ENCODE measurements at regions not wholly inside any gene's neighbourhood (a gene's known extent, or its start where the extent isn't known, plus 50 kb on each side); places are given as distances from the start of the nearest gene placed in this dataset.
"Not testable (repeated sequence)": the region's sequence is repeated elsewhere in the genome, so short reads cannot be mapped to it uniquely, and the experiment has no call there.

- TF ChIP-seq, protein P1, sequence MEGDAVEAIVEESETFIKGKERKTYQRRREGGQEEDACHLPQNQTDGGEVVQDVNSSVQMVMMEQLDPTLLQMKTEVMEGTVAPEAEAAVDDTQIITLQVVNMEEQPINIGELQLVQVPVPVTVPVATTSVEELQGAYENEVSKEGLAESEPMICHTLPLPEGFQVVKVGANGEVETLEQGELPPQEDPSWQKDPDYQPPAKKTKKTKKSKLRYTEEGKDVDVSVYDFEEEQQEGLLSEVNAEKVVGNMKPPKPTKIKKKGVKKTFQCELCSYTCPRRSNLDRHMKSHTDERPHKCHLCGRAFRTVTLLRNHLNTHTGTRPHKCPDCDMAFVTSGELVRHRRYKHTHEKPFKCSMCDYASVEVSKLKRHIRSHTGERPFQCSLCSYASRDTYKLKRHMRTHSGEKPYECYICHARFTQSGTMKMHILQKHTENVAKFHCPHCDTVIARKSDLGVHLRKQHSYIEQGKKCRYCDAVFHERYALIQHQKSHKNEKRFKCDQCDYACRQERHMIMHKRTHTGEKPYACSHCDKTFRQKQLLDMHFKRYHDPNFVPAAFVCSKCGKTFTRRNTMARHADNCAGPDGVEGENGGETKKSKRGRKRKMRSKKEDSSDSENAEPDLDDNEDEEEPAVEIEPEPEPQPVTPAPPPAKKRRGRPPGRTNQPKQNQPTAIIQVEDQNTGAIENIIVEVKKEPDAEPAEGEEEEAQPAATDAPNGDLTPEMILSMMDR (conservative IDR thresholded peaks at IDR 0.05), result no peak
- no peak for TF ChIP-seq ZFX (IDR thresholded peaks at IDR 0.05)
- no peak overlapping the region for H3K27ac ChIP-seq
Measured at GRCh38 chr21:19490481-19490880, 1086.9 kb upstream of the TMPRSS15 start.

DNA sequence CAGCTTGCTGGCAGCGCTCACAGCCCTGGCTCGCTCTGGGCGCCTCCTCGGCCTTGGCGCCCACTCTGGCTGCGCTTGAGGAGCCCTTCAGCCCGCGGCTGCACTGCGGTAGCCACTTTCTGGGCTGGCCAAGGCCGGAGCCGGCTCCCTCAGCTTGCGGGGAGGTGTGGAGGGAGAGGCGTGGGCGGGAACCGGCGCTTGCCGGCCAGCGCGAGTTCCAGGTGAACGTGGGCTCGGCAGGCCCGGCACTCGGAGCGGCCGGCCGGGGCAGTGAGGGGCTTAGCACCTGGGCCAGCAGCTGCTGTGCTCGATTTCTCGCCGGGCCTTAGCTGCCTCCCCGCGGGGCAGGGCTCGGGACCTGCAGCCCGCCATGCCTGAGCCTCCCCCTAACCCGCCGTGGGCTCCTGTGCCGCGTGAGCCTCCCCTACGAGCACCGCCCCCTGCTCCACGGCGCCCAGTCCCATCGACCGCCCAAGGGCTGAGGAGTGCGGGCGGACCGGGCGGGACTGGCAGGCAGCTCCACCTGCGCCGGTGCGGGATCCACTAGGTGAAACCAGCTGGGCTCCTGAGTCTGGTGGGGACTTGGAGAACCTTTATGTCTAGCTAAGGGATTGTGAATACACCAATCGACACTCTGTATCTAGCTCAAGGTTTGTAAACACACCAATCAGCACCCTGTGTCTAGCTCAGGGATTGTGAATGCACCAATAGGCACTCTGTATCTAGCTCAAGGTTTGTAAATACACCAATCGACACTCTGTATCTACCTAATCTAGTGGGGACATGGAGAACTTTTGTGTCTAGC lies 1090.1 kb upstream of the TMPRSS15 start:
- not testable (repeated sequence) for H3K27ac ChIP-seq

DNA sequence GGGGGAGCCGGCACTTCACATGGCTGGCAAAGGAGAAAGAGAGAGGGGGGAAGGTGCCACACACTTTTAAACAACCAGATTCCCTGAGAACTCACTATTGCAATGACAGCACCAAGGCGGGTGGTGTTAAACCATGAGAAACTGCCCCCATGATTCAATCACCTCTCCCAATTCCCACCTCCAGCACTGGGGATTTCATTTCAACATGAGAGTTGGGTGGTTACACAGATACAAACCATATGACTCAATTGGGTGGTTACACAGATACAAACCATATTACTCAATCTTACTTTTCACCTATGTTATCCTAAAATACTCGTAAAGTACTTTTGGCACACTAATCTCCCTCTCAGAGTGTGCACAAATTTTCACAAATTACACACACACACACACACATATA lies 1097.5 kb upstream of the TMPRSS15 start:
- H3K27ac ChIP-seq, result no peak overlapping the region
- TF ChIP-seq, protein P1 (conservative IDR thresholded peaks at IDR 0.05), result no peak
- TF ChIP-seq ZFX (IDR thresholded peaks at IDR 0.05), result no peak

GRCh38 chr21:19507682-19508260 lies 1104.2 kb upstream of the TMPRSS15 start:
- TF ChIP-seq, protein P1 (conservative IDR thresholded peaks at IDR 0.05), result peak; percentile 64
- no peak for TF ChIP-seq ZFX (IDR thresholded peaks at IDR 0.05)
- no peak overlapping the region for H3K27ac ChIP-seq

GRCh38 chr21:19508442-19508841 lies 1104.9 kb upstream of the TMPRSS15 start:
- TF ChIP-seq ZFX (IDR thresholded peaks at IDR 0.05), result no peak
- TF ChIP-seq, protein P1 (conservative IDR thresholded peaks at IDR 0.05), result no peak
- H3K27ac ChIP-seq, result no peak overlapping the region

GRCh38 chr21:19508844-19509243 lies 1105.3 kb upstream of the TMPRSS15 start:
- TF ChIP-seq, protein P1 (conservative IDR thresholded peaks at IDR 0.05), result no peak
- no peak for TF ChIP-seq ZFX (IDR thresholded peaks at IDR 0.05)
- no peak overlapping the region for H3K27ac ChIP-seq

- TF ChIP-seq, protein P1 (conservative IDR thresholded peaks at IDR 0.05), result no peak
- TF ChIP-seq ZFX (IDR thresholded peaks at IDR 0.05), result no peak
- no peak overlapping the region for H3K27ac ChIP-seq
Measured at GRCh38 chr21:19510057-19510456, 1106.5 kb upstream of the TMPRSS15 start.
